ENCODE measurements at regions not wholly inside any gene's neighbourhood (a gene's known extent, or its start where the extent isn't known, plus 50 kb on each side); places are given as distances from the start of the nearest gene placed in this dataset.
"Not testable (repeated sequence)": the region's sequence is repeated elsewhere in the genome, so short reads cannot be mapped to it uniquely, and the experiment has no call there.

GRCh38 chr17:62147284-62147683 is 82.2 kb upstream of the MED13 start:
- no peak for TF ChIP-seq CTCF (IDR thresholded peaks at IDR 0.05; ENCODE audit: unreplicated experiment)
- no peaks in the 10 kb centered on the region for H3K27me3 Mint-ChIP-seq (ENCODE audit: low read depth)
- H3K9me3 Mint-ChIP-seq = peaks cover 9% of the 10 kb centered on the region
- H3K27ac Mint-ChIP-seq = no peak overlapping the region
- H3K4me1 Mint-ChIP-seq = no peaks in the 10 kb centered on the region
- H3K4me3 Mint-ChIP-seq = no peak overlapping the region
- DNase-seq (ENCODE audit: low spot score in 2 of 2, unreplicated experiment in 2 of 2) = no peak
- no peaks in the 10 kb centered on the region for H3K36me3 Mint-ChIP-seq

GRCh38 chr17:62140836-62141235 is 75.8 kb upstream of the MED13 start:
- no peaks in the 10 kb centered on the region for H3K36me3 Mint-ChIP-seq
- H3K27me3 Mint-ChIP-seq (ENCODE audit: low read depth) = no peaks in the 10 kb centered on the region
- H3K27ac Mint-ChIP-seq = no peak overlapping the region
- H3K9me3 Mint-ChIP-seq = peaks cover 16% of the 10 kb centered on the region
- H3K4me1 Mint-ChIP-seq = no peaks in the 10 kb centered on the region
- H3K4me3 Mint-ChIP-seq = no peak overlapping the region
- no peak for TF ChIP-seq CTCF (IDR thresholded peaks at IDR 0.05; ENCODE audit: unreplicated experiment)
- no peak for DNase-seq (ENCODE audit: low spot score in 2 of 2, unreplicated experiment in 2 of 2)

GRCh38 chr17:62140376-62140775 is 75.3 kb upstream of the MED13 start:
- Mint-ChIP-seq H3K36me3 (no peaks in the 10 kb centered on the region), H3K27me3 (ENCODE audit: low read depth) (no peaks in the 10 kb centered on the region), H3K9me3 (peaks cover 16% of the 10 kb centered on the region), H3K4me1 (no peaks in the 10 kb centered on the region), H3K27ac (no peak overlapping the region), H3K4me3 (no peak overlapping the region)
- no peak for TF ChIP-seq CTCF (IDR thresholded peaks at IDR 0.05; ENCODE audit: unreplicated experiment)
- no peak for DNase-seq (ENCODE audit: low spot score in 2 of 2, unreplicated experiment in 2 of 2)

GRCh38 chr17:62139690-62140354 is 74.7 kb upstream of the MED13 start:
- not testable (repeated sequence) for H3K27ac Mint-ChIP-seq; H3K4me1 Mint-ChIP-seq; H3K36me3 Mint-ChIP-seq; H3K27me3 Mint-ChIP-seq (ENCODE audit: low read depth); H3K4me3 Mint-ChIP-seq; DNase-seq (ENCODE audit: low spot score in 2 of 2, unreplicated experiment in 2 of 2)
- peaks cover 16% of the 10 kb centered on the region for H3K9me3 Mint-ChIP-seq

GRCh38 chr17:62139141-62139540 is 74.1 kb upstream of the MED13 start:
- no peak overlapping the region for H3K4me3 Mint-ChIP-seq
- H3K36me3 Mint-ChIP-seq = no peaks in the 10 kb centered on the region
- H3K27ac Mint-ChIP-seq = no peak overlapping the region
- TF ChIP-seq CTCF (IDR thresholded peaks at IDR 0.05; ENCODE audit: unreplicated experiment) = no peak
- peaks cover 13% of the 10 kb centered on the region for H3K9me3 Mint-ChIP-seq
- no peaks in the 10 kb centered on the region for H3K4me1 Mint-ChIP-seq
- DNase-seq (ENCODE audit: low spot score in 2 of 2, unreplicated experiment in 2 of 2) = no peak
- H3K27me3 Mint-ChIP-seq (ENCODE audit: low read depth) = no peaks in the 10 kb centered on the region

- H3K9me3 Mint-ChIP-seq = peaks cover 12% of the 10 kb centered on the region
- H3K36me3 Mint-ChIP-seq; H3K27me3 Mint-ChIP-seq (ENCODE audit: low read depth); H3K4me3 Mint-ChIP-seq; H3K27ac Mint-ChIP-seq; DNase-seq (ENCODE audit: low spot score in 2 of 2, unreplicated experiment in 2 of 2); H3K4me1 Mint-ChIP-seq: not testable (repeated sequence)
These were observed 73.6 kb upstream of the MED13 start for GRCh38 chr17:62138676-62139121.

- not testable (repeated sequence) for H3K4me1 Mint-ChIP-seq; H3K36me3 Mint-ChIP-seq; DNase-seq (ENCODE audit: low spot score in 2 of 2, unreplicated experiment in 2 of 2); H3K4me3 Mint-ChIP-seq; H3K27ac Mint-ChIP-seq; H3K27me3 Mint-ChIP-seq (ENCODE audit: low read depth)
- peaks cover 12% of the 10 kb centered on the region for H3K9me3 Mint-ChIP-seq
These were observed 72.9 kb upstream of the MED13 start for GRCh38 chr17:62137734-62138624.

- not testable (repeated sequence) for DNase-seq (ENCODE audit: low spot score in 2 of 2, unreplicated experiment in 2 of 2); H3K36me3 Mint-ChIP-seq; H3K27me3 Mint-ChIP-seq (ENCODE audit: low read depth); H3K27ac Mint-ChIP-seq; H3K4me3 Mint-ChIP-seq; H3K9me3 Mint-ChIP-seq; H3K4me1 Mint-ChIP-seq
These were observed 72.1 kb upstream of the MED13 start for GRCh38 chr17:62137013-62137733.
